Head of caudate nucleus (tissue), 42 donors: ENCODE measurements at regions not wholly inside any gene's neighbourhood (a gene's known extent, or its start where the extent isn't known, plus 50 kb on each side); places are given as distances from the start of the nearest gene placed in this dataset.
A peak's percentile ranks its signal among the peaks of the same experiment; 100 is the strongest.
"Not testable (repeated sequence)": the region's sequence is repeated elsewhere in the genome, so short reads cannot be mapped to it uniquely, and the experiment has no call there.

Source experiments
- DNase-seq, 42 donors: peaks; one replicate each; pipeline versions ENCODE4 v3.0.0 to v3.0.0-alpha.2; 2020 to 2021; ENCODE audit warnings: mixed read lengths in 7 of 42
- intact Hi-C: fragments of 100-400 bp; cut with DNase I; formaldehyde crosslinking; loops from one replicate; pipeline ENCODE4 v1.15.0; 2022

- intact Hi-C loops, result no loop called here
- DNase-seq, result no peak
Observed at GRCh38 chr6:55963301-55963700, 87.9 kb upstream of the BMP5 start.

- intact Hi-C loops, result no loop called here
- DNase-seq, result no peak
Observed at GRCh38 chr6:55960344-55960743, 85.0 kb upstream of the BMP5 start.

- intact Hi-C loops, result no loop called here
- DNase-seq, result no peak
Observed at GRCh38 chr6:55958790-55959189, 83.4 kb upstream of the BMP5 start.

- DNase-seq, result no peak
- intact Hi-C loops, result no loop called here
Observed at GRCh38 chr6:55957961-55958422, 82.6 kb upstream of the BMP5 start.

- intact Hi-C loops, result no loop called here
Observed at GRCh38 chr6:55955684-55956083, 80.3 kb upstream of the BMP5 start.

GRCh38 chr6:55954436-55954835 is 79.0 kb upstream of the BMP5 start:
- intact Hi-C loops, result no loop called here
- DNase-seq, result no peak

More at GRCh38 chr6:55955684-55956083, 80.3 kb upstream of the BMP5 start:
- no peak for DNase-seq

GRCh38 chr6:55953335-55953734 is 77.9 kb upstream of the BMP5 start:
- no peak for DNase-seq
- intact Hi-C loops, result no loop called here

- no peak for DNase-seq
- intact Hi-C loops, result no loop called here
Observed at GRCh38 chr6:55950071-55950814, 74.9 kb upstream of the BMP5 start.

- peak in 2 of 42 donors; percentile 5 to 17 for DNase-seq
- intact Hi-C loops, result no loop called here
Observed at GRCh38 chr6:55943329-55943728, 67.9 kb upstream of the BMP5 start.

GRCh38 chr6:55941702-55942101 is 66.3 kb upstream of the BMP5 start:
- no peak for DNase-seq
- intact Hi-C loops, result no loop called here

- no peak for DNase-seq
- intact Hi-C loops, result no loop called here
Observed at GRCh38 chr6:55937951-55938690, 62.7 kb upstream of the BMP5 start.

- intact Hi-C loops, result no loop called here
- DNase-seq, result no peak
Observed at GRCh38 chr6:55937261-55937947, 62.0 kb upstream of the BMP5 start.

- no peak for DNase-seq
- intact Hi-C loops, result no loop called here
Observed at GRCh38 chr6:55931101-55931500, 55.7 kb upstream of the BMP5 start.

- intact Hi-C loops, DNase-seq: not testable (repeated sequence)
Observed at GRCh38 chr6:55927713-55928112, 52.3 kb upstream of the BMP5 start.

GRCh38 chr6:55925292-55925691 is 49.9 kb upstream of the BMP5 start:
- intact Hi-C loops, result no loop called here
- DNase-seq, result no peak
